OCI-LY3 (cell line): ENCODE measurements at regions not wholly inside any gene's neighbourhood (a gene's known extent, or its start where the extent isn't known, plus 50 kb on each side); places are given as distances from the start of the nearest gene placed in this dataset.

Source experiments
- CTCF ChIP-seq: fragments of 200-600, 300-600 bp; sonication (generic); IDR thresholded peaks from 2 replicates; pipeline ENCODE4 v1.5.1; 2014; ENCODE audit warnings: antibody characterized with exemption, low read length, low read depth
- EZH2phosphoT487 ChIP-seq: fragments of 200-600 bp; shearing (Covaris generic); IDR thresholded peaks from 2 replicates; pipeline ENCODE4 v1.6.1; 2018; ENCODE audit warnings: antibody characterized with exemption, mixed run types, low read depth

DNA sequence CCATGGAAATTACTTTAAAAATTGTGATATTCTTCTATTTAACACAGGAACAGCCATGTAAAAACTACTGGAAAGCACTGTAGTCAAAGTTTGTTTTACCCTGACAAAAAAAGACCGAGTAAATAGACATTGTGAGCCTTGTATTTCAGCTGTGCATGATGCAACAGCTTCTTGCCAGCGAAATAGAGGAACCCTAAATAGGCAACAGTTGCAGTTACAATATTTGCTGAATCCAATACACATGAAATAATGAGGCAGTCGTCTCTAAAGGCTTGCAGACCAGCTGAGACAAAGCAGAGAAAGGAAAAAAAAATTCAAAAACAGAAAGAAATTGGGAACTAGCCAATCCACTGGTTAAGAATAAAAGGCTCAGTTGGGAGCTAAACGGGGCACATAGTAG, 1001.1 kb downstream of the OLFM4 start:
- no peak for TF ChIP-seq CTCF
- TF ChIP-seq EZH2phosphoT487, result no peak
